GM21390 (cell line): ENCODE measurements at regions not wholly inside any gene's neighbourhood (a gene's known extent, or its start where the extent isn't known, plus 50 kb on each side); places are given as distances from the start of the nearest gene placed in this dataset.
A peak's percentile ranks its signal among the peaks of the same experiment; 100 is the strongest.
"Not testable (repeated sequence)": the region's sequence is repeated elsewhere in the genome, so short reads cannot be mapped to it uniquely, and the experiment has no call there.

Source experiments
- ATAC-seq: cut with Tn5 transposase; IDR thresholded peaks from one replicate; pipeline ENCODE4 v1.9.1; 2021; ENCODE audit not compliant: unreplicated experiment

GRCh38 chr13:71304861-71305260, 562.1 kb downstream of the DACH1 start:
- no peak for ATAC-seq

- ATAC-seq: no peak
These were observed 563.9 kb downstream of the DACH1 start for GRCh38 chr13:71303144-71303543.

GRCh38 chr13:71300602-71301001, 566.4 kb downstream of the DACH1 start:
- no peak for ATAC-seq

GRCh38 chr13:71291842-71292146, 575.2 kb downstream of the DACH1 start:
- peak; percentile 2 for ATAC-seq

GRCh38 chr13:71290963-71291841, 575.8 kb downstream of the DACH1 start:
- ATAC-seq: peak; percentile 86

GRCh38 chr13:71289980-71290379, 577.0 kb downstream of the DACH1 start:
- not testable (repeated sequence) for ATAC-seq

- no peak for ATAC-seq
These were observed 581.3 kb downstream of the DACH1 start for GRCh38 chr13:71285700-71286099.

GRCh38 chr13:71278512-71278911, 588.5 kb downstream of the DACH1 start:
- ATAC-seq: no peak

- ATAC-seq: peak; percentile 82
These were observed 591.9 kb downstream of the DACH1 start for GRCh38 chr13:71274923-71275608.

GRCh38 chr13:71261256-71261655, 605.7 kb downstream of the DACH1 start:
- ATAC-seq: no peak

GRCh38 chr13:71260246-71260645, 606.8 kb downstream of the DACH1 start:
- no peak for ATAC-seq

- ATAC-seq: no peak
These were observed 611.4 kb downstream of the DACH1 start for GRCh38 chr13:71255633-71256032.

- no peak for ATAC-seq
These were observed 612.6 kb downstream of the DACH1 start for GRCh38 chr13:71254384-71254783.

GRCh38 chr13:71252184-71252704, 614.8 kb downstream of the DACH1 start:
- no peak for ATAC-seq

GRCh38 chr13:71251292-71251951, 615.6 kb downstream of the DACH1 start:
- no peak for ATAC-seq

GRCh38 chr13:71249011-71249410, 618.0 kb downstream of the DACH1 start:
- ATAC-seq: no peak

GRCh38 chr13:71244161-71244560, 622.8 kb downstream of the DACH1 start:
- no peak for ATAC-seq

- no peak for ATAC-seq
These were observed 624.8 kb downstream of the DACH1 start for GRCh38 chr13:71242201-71242600.

- ATAC-seq: no peak
These were observed 626.1 kb downstream of the DACH1 start for GRCh38 chr13:71240911-71241310.

GRCh38 chr13:71237332-71237731, 629.7 kb downstream of the DACH1 start:
- ATAC-seq: no peak

GRCh38 chr13:71219698-71220415, 647.1 kb downstream of the DACH1 start:
- ATAC-seq: no peak
